HG02571 (cell line): ENCODE measurements at regions not wholly inside any gene's neighbourhood (a gene's known extent, or its start where the extent isn't known, plus 50 kb on each side); places are given as distances from the start of the nearest gene placed in this dataset.

Experiments used
- ATAC-seq: cut with Tn5 transposase; IDR thresholded peaks from one replicate; pipeline ENCODE4 v1.9.1; 2021; ENCODE audit warnings: mild to moderate bottlenecking, moderate library complexity; ENCODE audit not compliant: unreplicated experiment

DNA sequence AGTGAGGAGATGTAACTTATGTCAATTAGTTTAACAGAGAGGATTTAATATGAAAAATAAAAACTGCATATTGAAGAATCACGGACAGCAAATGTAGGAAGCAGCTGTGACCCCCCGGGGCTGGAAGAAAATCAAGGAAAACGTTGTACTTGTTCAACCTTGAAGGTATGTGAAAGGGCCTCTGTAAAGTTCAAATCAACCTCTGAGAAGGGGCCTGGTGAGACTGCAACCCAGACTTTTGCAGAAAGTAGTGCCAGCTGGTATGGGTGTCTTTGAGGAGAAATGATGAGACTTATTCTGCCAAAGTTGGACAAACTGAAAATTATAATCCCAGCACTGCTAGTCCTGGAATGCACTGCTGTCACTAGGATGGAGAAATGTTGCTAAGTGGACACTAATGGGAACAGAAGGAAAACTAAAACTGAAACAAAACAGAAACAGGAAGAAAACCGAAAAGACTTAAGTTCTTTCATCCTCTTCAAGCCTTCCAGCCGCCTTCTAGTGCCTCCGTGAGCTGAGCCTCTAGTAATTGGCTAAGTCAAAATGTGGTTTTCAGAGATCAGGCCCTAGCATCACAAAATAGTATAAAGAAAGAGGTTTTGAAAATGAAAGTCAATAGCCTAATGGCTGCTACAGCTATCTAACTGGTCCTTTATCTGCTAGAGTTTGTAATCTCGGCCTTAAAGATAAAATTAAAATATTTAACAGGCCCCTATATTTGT, 253.7 kb upstream of the SORCS1 start:
- ATAC-seq, result peak; percentile 56

- ATAC-seq, result no peak
Observed at GRCh38 chr10:107417446-107417845, 252.9 kb upstream of the SORCS1 start.

- ATAC-seq, result no peak
Observed at GRCh38 chr10:107415446-107415845, 250.9 kb upstream of the SORCS1 start.

DNA sequence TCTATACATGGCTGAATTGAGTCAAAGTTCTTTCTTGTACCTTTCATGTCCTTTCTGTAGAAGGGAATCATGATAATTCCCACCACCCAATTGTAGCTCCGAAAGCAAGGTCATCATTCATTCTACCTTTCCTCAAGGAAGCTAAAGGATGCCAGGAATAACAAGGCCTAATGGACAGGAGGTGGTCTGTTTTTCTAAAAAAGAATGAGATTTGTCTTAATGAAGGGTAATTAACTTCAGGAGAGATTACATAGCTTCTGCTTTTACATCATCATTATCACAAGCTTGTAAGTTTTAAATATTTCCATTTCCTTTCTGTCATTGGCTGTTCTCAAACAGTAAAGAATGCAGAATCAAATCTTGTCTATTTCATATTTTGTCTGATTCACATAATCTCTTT, 249.5 kb upstream of the SORCS1 start:
- no peak for ATAC-seq

DNA sequence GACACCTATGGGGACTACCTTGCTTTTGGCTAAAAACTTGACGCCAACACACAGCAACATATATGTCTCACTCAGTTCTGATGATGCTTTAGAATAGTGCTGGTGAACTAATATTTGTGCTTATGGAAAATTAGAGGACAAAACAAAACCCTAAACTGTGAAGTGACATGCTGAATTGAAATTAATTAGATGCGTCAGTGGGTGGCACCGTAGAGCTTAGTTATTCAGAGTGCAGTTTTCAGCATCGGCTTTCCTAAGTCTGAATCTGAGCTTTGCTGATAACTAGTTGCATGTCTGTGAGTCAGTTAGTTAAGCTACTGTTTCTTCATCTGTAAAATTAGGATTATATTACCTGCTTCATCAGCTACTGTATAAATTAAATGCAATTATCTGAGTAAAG, 245.0 kb upstream of the SORCS1 start:
- no peak for ATAC-seq

GRCh38 chr10:107398115-107398514, 233.6 kb upstream of the SORCS1 start:
- ATAC-seq, result no peak

GRCh38 chr10:107391901-107392300, 227.4 kb upstream of the SORCS1 start:
- no peak for ATAC-seq

DNA sequence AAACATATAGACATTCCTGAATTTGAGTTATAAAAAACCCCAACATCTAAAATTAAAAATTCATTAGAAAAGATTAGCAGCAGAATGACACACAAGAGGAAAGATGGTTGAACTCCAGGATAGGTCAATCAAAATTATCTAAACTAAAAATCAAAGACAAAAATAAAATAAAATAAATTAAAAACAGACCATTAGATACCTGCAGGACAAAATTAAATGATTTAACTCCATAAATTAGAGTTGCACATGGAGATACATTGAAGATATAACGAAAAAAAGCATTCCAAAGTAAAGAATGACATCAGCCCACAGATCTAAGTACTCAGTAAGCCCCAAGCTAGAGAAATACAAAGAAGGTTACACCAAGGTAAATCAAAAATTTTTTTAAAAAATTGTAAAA, 226.1 kb upstream of the SORCS1 start:
- ATAC-seq, result no peak

- no peak for ATAC-seq
Observed at GRCh38 chr10:107383357-107383756, 218.9 kb upstream of the SORCS1 start.

DNA sequence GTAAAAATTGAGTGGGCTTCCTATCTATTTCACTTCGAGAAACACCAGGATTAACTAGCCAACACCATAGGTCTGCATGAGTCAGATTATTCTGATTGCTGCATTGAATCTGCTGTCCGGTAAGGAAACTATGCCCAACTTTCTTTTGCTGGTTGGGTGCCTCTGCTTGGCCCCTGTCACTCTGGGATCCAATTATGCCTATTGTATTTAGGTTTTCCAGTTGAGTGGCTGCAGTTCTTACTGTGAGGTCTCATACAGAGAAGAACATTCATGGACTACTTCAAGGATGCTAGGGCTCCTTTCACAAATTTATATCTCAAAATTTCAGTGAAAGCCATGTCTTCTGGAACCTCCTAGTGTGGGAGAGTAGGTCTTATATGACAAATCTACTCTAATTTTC, 215.1 kb upstream of the SORCS1 start:
- ATAC-seq, result no peak

GRCh38 chr10:107371801-107372200, 207.3 kb upstream of the SORCS1 start:
- no peak for ATAC-seq

- ATAC-seq, result no peak
Observed at GRCh38 chr10:107364872-107365271, 200.4 kb upstream of the SORCS1 start.

DNA sequence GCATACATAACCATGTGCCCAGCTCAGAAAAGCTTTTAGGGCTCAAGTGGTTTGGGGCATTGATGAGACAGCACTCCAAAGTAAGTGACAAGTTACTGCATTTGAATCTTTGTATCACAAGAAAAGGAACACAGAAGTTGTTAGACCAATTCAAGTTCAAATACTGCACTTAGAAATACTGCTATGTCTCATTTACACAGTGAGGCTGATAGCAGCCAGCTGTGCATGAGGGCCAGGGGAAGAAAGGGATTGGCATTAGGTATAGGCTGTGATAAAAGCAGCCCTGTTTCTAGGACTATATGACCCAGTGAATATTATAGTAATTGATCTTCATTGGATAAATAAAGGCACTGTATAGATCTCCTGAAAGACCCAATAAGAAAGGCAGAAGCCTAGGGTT, 197.8 kb upstream of the SORCS1 start:
- no peak for ATAC-seq

DNA sequence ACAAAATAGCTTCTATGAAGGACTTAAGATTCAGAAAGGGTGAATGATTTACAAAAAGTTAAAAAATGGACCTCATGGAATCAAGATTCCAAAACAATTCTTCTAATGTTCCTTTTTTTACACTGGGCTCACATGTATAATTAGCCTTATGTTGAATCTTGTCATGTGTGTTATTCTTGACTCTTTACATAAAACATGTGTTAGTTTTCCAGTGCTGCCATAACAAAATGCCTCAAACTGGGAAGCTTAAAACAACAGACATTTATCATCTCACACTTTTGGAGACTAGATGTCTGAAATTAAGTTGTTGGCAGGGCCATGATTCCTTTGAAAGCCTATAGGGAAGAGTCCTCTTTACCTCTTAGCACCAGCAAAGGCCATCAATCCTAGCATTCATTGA, 192.5 kb upstream of the SORCS1 start:
- ATAC-seq, result no peak

DNA sequence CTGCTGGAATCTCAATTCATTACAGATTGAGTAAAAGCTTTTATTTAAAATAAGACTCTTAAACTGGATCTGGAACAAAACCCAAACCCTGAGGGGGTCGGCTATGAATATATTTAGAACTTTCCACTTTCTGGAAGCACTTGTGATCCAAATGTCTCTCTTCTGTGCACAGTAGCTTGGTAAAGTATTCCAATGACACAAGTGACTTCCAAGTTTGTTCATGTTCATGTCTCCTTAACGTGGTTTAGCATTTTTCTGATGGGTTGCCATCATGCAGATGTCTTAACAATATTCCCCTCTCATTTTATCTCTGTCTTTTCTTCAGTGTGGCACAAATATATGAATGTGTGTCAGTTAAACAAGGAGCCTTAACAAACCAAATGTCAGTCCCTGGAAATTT, 191.9 kb upstream of the SORCS1 start:
- no peak for ATAC-seq

- ATAC-seq, result no peak
Observed at GRCh38 chr10:107342711-107343110, 178.2 kb upstream of the SORCS1 start.

DNA sequence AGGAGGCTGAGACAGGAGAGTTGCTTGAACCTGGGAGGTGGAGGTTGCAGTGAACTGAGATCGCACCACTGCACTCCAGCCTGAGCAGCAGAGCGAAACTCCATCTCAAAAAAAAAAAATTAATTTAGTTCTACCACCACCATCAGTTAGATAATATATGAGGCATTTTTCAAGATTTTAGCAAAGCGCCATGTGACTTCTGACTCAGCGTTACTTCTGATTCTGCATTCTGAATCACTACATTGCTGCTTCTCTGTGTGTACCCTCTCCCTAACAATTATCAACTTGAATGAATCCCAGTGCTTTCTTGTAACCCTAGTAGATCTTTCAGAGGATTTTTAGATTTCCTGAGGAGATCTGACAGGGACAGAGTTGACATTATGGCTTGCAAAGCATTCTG, 176.8 kb upstream of the SORCS1 start:
- no peak for ATAC-seq

GRCh38 chr10:107340326-107340725, 175.8 kb upstream of the SORCS1 start:
- no peak for ATAC-seq

GRCh38 chr10:107336061-107336460, 171.6 kb upstream of the SORCS1 start:
- no peak for ATAC-seq

DNA sequence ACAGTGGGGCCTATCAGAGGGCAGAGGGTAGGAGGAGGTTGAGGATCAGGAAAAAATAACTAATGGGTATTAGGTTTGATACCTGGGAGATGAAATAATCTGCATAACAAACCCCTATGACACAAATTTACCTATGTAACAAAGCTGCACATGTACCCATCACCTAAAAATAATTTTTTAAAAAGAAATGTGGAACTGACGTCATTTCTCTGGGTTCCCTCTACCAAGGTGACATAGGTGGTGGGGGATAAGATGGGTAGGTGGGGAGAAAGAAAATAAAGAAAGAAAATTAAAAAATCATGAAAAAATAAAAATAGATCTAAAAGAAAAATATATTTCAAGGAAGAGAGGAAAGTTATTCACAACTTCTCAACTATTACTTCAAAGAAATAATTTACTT, 153.1 kb upstream of the SORCS1 start:
- no peak for ATAC-seq

- no peak for ATAC-seq
Observed at GRCh38 chr10:107303203-107303602, 138.7 kb upstream of the SORCS1 start.

GRCh38 chr10:107299606-107300005, 135.1 kb upstream of the SORCS1 start:
- no peak for ATAC-seq

DNA sequence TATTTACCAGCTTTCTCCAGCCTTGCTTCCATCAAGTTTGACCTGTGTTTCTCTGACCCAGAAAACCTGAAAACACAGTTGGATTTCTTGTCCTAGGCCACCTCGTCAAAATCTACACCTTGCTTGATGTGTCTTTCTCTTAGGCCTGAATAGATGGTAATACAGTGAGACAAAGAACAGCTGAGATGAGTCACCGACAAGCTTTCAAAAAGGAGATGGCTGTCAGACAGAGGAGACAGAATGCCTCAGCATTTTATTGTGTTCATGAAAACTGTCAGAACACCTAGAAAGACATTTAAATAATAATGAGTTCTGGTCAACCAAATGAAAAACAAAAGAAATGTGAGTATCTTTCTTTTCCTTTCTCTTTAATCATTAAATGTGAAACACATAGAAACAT, 119.7 kb upstream of the SORCS1 start:
- ATAC-seq, result no peak
